GM21360 (cell line): ENCODE measurements at regions not wholly inside any gene's neighbourhood (a gene's known extent, or its start where the extent isn't known, plus 50 kb on each side); places are given as distances from the start of the nearest gene placed in this dataset.
"Not testable (repeated sequence)": the region's sequence is repeated elsewhere in the genome, so short reads cannot be mapped to it uniquely, and the experiment has no call there.

Experiments used
- ATAC-seq: cut with Tn5 transposase; IDR thresholded peaks from one replicate; pipeline ENCODE4 v1.9.1; 2021; ENCODE audit warnings: mild to moderate bottlenecking, moderate library complexity; ENCODE audit not compliant: unreplicated experiment

GRCh38 chr3:36075491-36075890 lies 304.8 kb upstream of the STAC start:
- no peak for ATAC-seq

GRCh38 chr3:36077320-36077719 lies 303.0 kb upstream of the STAC start:
- no peak for ATAC-seq

- not testable (repeated sequence) for ATAC-seq
Observed at GRCh38 chr3:36082958-36083357, 297.3 kb upstream of the STAC start.

- ATAC-seq, result no peak
Observed at GRCh38 chr3:36095238-36095637, 285.1 kb upstream of the STAC start.

- ATAC-seq, result no peak
Observed at GRCh38 chr3:36097209-36097608, 283.1 kb upstream of the STAC start.

- ATAC-seq, result no peak
Observed at GRCh38 chr3:36114353-36114752, 266.0 kb upstream of the STAC start.

- no peak for ATAC-seq
Observed at GRCh38 chr3:36124118-36124796, 256.0 kb upstream of the STAC start.

GRCh38 chr3:36132214-36132613 lies 248.1 kb upstream of the STAC start:
- no peak for ATAC-seq

GRCh38 chr3:36135863-36136262 lies 244.4 kb upstream of the STAC start:
- ATAC-seq, result no peak

GRCh38 chr3:36142746-36143145 lies 237.6 kb upstream of the STAC start:
- ATAC-seq, result no peak

GRCh38 chr3:36146404-36146803 lies 233.9 kb upstream of the STAC start:
- ATAC-seq, result no peak

GRCh38 chr3:36147934-36148558 lies 232.3 kb upstream of the STAC start:
- ATAC-seq, result no peak

GRCh38 chr3:36149447-36149865 lies 230.8 kb upstream of the STAC start:
- no peak for ATAC-seq

GRCh38 chr3:36155515-36155914 lies 224.8 kb upstream of the STAC start:
- no peak for ATAC-seq

GRCh38 chr3:36164400-36164799 lies 215.9 kb upstream of the STAC start:
- ATAC-seq, result no peak

GRCh38 chr3:36165509-36166290 lies 214.6 kb upstream of the STAC start:
- ATAC-seq, result no peak

- ATAC-seq, result no peak
Observed at GRCh38 chr3:36166477-36166876, 213.8 kb upstream of the STAC start.

GRCh38 chr3:36172699-36173098 lies 207.6 kb upstream of the STAC start:
- no peak for ATAC-seq

GRCh38 chr3:36175113-36175812 lies 205.0 kb upstream of the STAC start:
- ATAC-seq, result no peak

- ATAC-seq, result no peak
Observed at GRCh38 chr3:36175916-36176461, 204.3 kb upstream of the STAC start.

GRCh38 chr3:36178018-36178417 lies 202.3 kb upstream of the STAC start:
- ATAC-seq, result no peak
